ENCODE measurements at regions not wholly inside any gene's neighbourhood (a gene's known extent, or its start where the extent isn't known, plus 50 kb on each side); places are given as distances from the start of the nearest gene placed in this dataset.

- no peaks in the 10 kb centered on the region for H3K79me2 ChIP-seq (ENCODE audit: insufficient read depth, low read length)
- no peaks in the 10 kb centered on the region for H3K27me3 ChIP-seq (ENCODE audit: insufficient read depth, low read length, poor library complexity, severe bottlenecking)
- no peaks in the 10 kb centered on the region for H3K9me2 ChIP-seq (replicated peaks; ENCODE audit: low read depth, low read length)
- H3F3A ChIP-seq (ENCODE audit: low read depth), result no peaks in the 10 kb centered on the region
- no peak overlapping the region for H3K4me2 ChIP-seq (ENCODE audit: low read depth, low read length, poor library complexity, severe bottlenecking)
- no peaks in the 10 kb centered on the region for H4K20me1 ChIP-seq (ENCODE audit: insufficient read depth, low read length, poor library complexity, severe bottlenecking)
- H3K9me3 ChIP-seq (ENCODE audit: insufficient read depth, low read depth, low read length), result no peaks in the 10 kb centered on the region
- H3K9ac ChIP-seq (ENCODE audit: low read depth, low read length, poor library complexity, severe bottlenecking), result no peak overlapping the region
- no peak overlapping the region for H3K4me3 ChIP-seq (ENCODE audit: low read length, poor library complexity, severe bottlenecking)
- no peaks in the 10 kb centered on the region for H3K36me3 ChIP-seq (ENCODE audit: insufficient read depth, low read length)
- TF ChIP-seq EZH2phosphoT487 (IDR thresholded peaks at IDR 0.05; ENCODE audit: borderline replicate concordance) (no peak), CTCF (conservative IDR thresholded peaks at IDR 0.05; ENCODE audit: low read length) (no peak)
- no peaks in the 10 kb centered on the region for H3K4me1 ChIP-seq (ENCODE audit: insufficient read depth, low read length, poor library complexity, severe bottlenecking)
- H2AFZ ChIP-seq (ENCODE audit: low read length), result no peak overlapping the region
These were observed 174.1 kb upstream of the SUCLG2 start for GRCh38 chr3:67828486-67829010.

GRCh38 chr3:67821135-67821534 lies 166.7 kb upstream of the SUCLG2 start:
- Histone ChIP-seq H2AFZ (ENCODE audit: low read length) (no peak overlapping the region), H3K79me2 (ENCODE audit: insufficient read depth, low read length) (no peaks in the 10 kb centered on the region), H3K27me3 (ENCODE audit: insufficient read depth, low read length, poor library complexity, severe bottlenecking) (no peaks in the 10 kb centered on the region), H3K9me3 (ENCODE audit: insufficient read depth, low read depth, low read length) (no peaks in the 10 kb centered on the region), H3K9ac (ENCODE audit: low read depth, low read length, poor library complexity, severe bottlenecking) (no peak overlapping the region), H4K20me1 (ENCODE audit: insufficient read depth, low read length, poor library complexity, severe bottlenecking) (no peaks in the 10 kb centered on the region), H3K4me3 (ENCODE audit: low read length, poor library complexity, severe bottlenecking) (no peak overlapping the region), H3K4me2 (ENCODE audit: low read depth, low read length, poor library complexity, severe bottlenecking) (no peak overlapping the region), H3K36me3 (ENCODE audit: insufficient read depth, low read length) (no peaks in the 10 kb centered on the region), H3F3A (ENCODE audit: low read depth) (no peaks in the 10 kb centered on the region), H3K4me1 (ENCODE audit: insufficient read depth, low read length, poor library complexity, severe bottlenecking) (no peaks in the 10 kb centered on the region), H3K9me2 (replicated peaks; ENCODE audit: low read depth, low read length) (no peaks in the 10 kb centered on the region)
- TF ChIP-seq EZH2phosphoT487 (IDR thresholded peaks at IDR 0.05; ENCODE audit: borderline replicate concordance), result no peak
- TF ChIP-seq CTCF (conservative IDR thresholded peaks at IDR 0.05; ENCODE audit: low read length), result no peak

- H2AFZ ChIP-seq (ENCODE audit: low read length), result no peak overlapping the region
These were observed 165.0 kb upstream of the SUCLG2 start for GRCh38 chr3:67819447-67819846.

More at GRCh38 chr3:67819447-67819846, 165.0 kb upstream of the SUCLG2 start:
- Histone ChIP-seq H3K4me3 (ENCODE audit: low read length, poor library complexity, severe bottlenecking) (no peak overlapping the region), H3K36me3 (ENCODE audit: insufficient read depth, low read length) (no peaks in the 10 kb centered on the region), H3K9ac (ENCODE audit: low read depth, low read length, poor library complexity, severe bottlenecking) (no peak overlapping the region), H3F3A (ENCODE audit: low read depth) (no peaks in the 10 kb centered on the region), H3K79me2 (ENCODE audit: insufficient read depth, low read length) (no peaks in the 10 kb centered on the region), H3K9me3 (ENCODE audit: insufficient read depth, low read depth, low read length) (no peaks in the 10 kb centered on the region), H4K20me1 (ENCODE audit: insufficient read depth, low read length, poor library complexity, severe bottlenecking) (no peaks in the 10 kb centered on the region), H3K9me2 (replicated peaks; ENCODE audit: low read depth, low read length) (no peaks in the 10 kb centered on the region), H3K4me2 (ENCODE audit: low read depth, low read length, poor library complexity, severe bottlenecking) (no peak overlapping the region), H3K27me3 (ENCODE audit: insufficient read depth, low read length, poor library complexity, severe bottlenecking) (no peaks in the 10 kb centered on the region), H3K4me1 (ENCODE audit: insufficient read depth, low read length, poor library complexity, severe bottlenecking) (no peaks in the 10 kb centered on the region)
- no peak for TF ChIP-seq EZH2phosphoT487 (IDR thresholded peaks at IDR 0.05; ENCODE audit: borderline replicate concordance)
- TF ChIP-seq CTCF (conservative IDR thresholded peaks at IDR 0.05; ENCODE audit: low read length), result peak; percentile 41
